ENCODE measurements at regions not wholly inside any gene's neighbourhood (a gene's known extent, or its start where the extent isn't known, plus 50 kb on each side); places are given as distances from the start of the nearest gene placed in this dataset.

GRCh38 chr1:55808263-55808662 is 593.1 kb upstream of the USP24 start:
- TF ChIP-seq RAD21 (IDR thresholded peaks at IDR 0.05 in 1 of 2, conservative IDR thresholded peaks at IDR 0.05 in 1 of 2; ENCODE audit: low read depth in 2 of 2, low read length in 2 of 2), result no peak
- TF ChIP-seq USF2 (IDR thresholded peaks at IDR 0.05; ENCODE audit: low read length), result no peak
- TF ChIP-seq CTCF (IDR thresholded peaks at IDR 0.05; ENCODE audit: control extremely low read depth in 1 of 3, insufficient read depth in 1 of 3, low read depth in 1 of 3, low read length in 3 of 3), result no peak
- TF ChIP-seq POLR2AphosphoS5 (IDR thresholded peaks at IDR 0.05; ENCODE audit: low read depth, low read length), result no peak
